ENCODE measurements at regions not wholly inside any gene's neighbourhood (a gene's known extent, or its start where the extent isn't known, plus 50 kb on each side); places are given as distances from the start of the nearest gene placed in this dataset.

- Histone ChIP-seq H3K27ac (no peak overlapping the region), H3K36me3 (no peaks in the 10 kb centered on the region), H3K27me3 (peaks cover 0 to 16% (median 0%) of the 10 kb centered on the region in 9 donors), H3K4me3 (no peak overlapping the region), H3K4me1 (no peaks in the 10 kb centered on the region), H3K9me3 (peaks cover 0 to 11% (median 0%) of the 10 kb centered on the region in 12 donors)
- no peak for DNase-seq
- no peak for ATAC-seq
- TF ChIP-seq CTCF (IDR thresholded peaks at IDR 0.05) (no peak), POLR2A (IDR thresholded peaks at IDR 0.05) (no peak)
- WGBS, 4 donors, result 63 to 71% (median 68%) methylated on average over 3 of the region's 3 CpGs
- intact Hi-C loops (cut with DNase I), result no loop called here
These were observed 1376.0 kb downstream of the TBC1D22A start for GRCh38 chr22:48138427-48138826.

GRCh38 chr22:48137640-48138039 lies 1375.2 kb downstream of the TBC1D22A start:
- no peak for DNase-seq
- Histone ChIP-seq H3K36me3 (no peaks in the 10 kb centered on the region), H3K27ac (no peak overlapping the region), H3K4me3 (no peak overlapping the region), H3K27me3 (peaks cover 0 to 22% (median 0%) of the 10 kb centered on the region in 9 donors), H3K4me1 (no peaks in the 10 kb centered on the region), H3K9me3 (peaks cover 0 to 11% (median 0%) of the 10 kb centered on the region in 12 donors)
- ATAC-seq, result no peak
- WGBS, 4 donors, result 50 to 58% (median 56%) methylated on average over 10 of the region's 10 CpGs
- TF ChIP-seq POLR2A (IDR thresholded peaks at IDR 0.05), result no peak
- TF ChIP-seq CTCF (IDR thresholded peaks at IDR 0.05), result no peak
- intact Hi-C loops (cut with DNase I), result no loop called here

- Histone ChIP-seq H3K9me3 (peaks cover 0 to 11% (median 0%) of the 10 kb centered on the region in 12 donors), H3K4me1 (no peaks in the 10 kb centered on the region), H3K27ac (no peak overlapping the region), H3K4me3 (no peak overlapping the region), H3K27me3 (peaks cover 0 to 29% (median 0%) of the 10 kb centered on the region in 9 donors), H3K36me3 (no peaks in the 10 kb centered on the region)
- TF ChIP-seq CTCF (IDR thresholded peaks at IDR 0.05) (no peak), POLR2A (IDR thresholded peaks at IDR 0.05) (no peak)
- DNase-seq (no peak), ATAC-seq (no peak)
- 68 to 72% (median 69%) methylated on average over 8 of the region's 8 CpGs for WGBS, 4 donors
- intact Hi-C loops (cut with DNase I), result no loop called here
These were observed 1373.1 kb downstream of the TBC1D22A start for GRCh38 chr22:48135592-48135991.

GRCh38 chr22:48125416-48125815 lies 1363.0 kb downstream of the TBC1D22A start:
- Histone ChIP-seq H3K27ac (no peak overlapping the region), H3K9me3 (peaks cover 0 to 22% (median 0%) of the 10 kb centered on the region in 12 donors), H3K36me3 (no peaks in the 10 kb centered on the region), H3K4me1 (no peaks in the 10 kb centered on the region), H3K27me3 (peaks cover 0 to 5% (median 0%) of the 10 kb centered on the region in 9 donors), H3K4me3 (no peak overlapping the region)
- DNase-seq, result no peak
- ATAC-seq, result no peak
- intact Hi-C loops (cut with DNase I), result no loop called here
- 63 to 73% (median 67%) methylated on average over 3 of the region's 3 CpGs for WGBS, 4 donors
- no peak for TF ChIP-seq CTCF (IDR thresholded peaks at IDR 0.05)
- no peak for TF ChIP-seq POLR2A (IDR thresholded peaks at IDR 0.05)

All from heart left ventricle (tissue), 16 donors.